HepG2 (cell line): ENCODE measurements at regions not wholly inside any gene's neighbourhood (a gene's known extent, or its start where the extent isn't known, plus 50 kb on each side); places are given as distances from the start of the nearest gene placed in this dataset.

Source experiments
- ATAC-seq: fragments of 200-7000 bp; cut with Tn5 transposase; 3 replicates; pipeline ENCODE4 v1.9.1; 2020; ENCODE audit warnings: mild to moderate bottlenecking, moderate library complexity
- BruUV-seq: library from RNA; stranded (reverse); fragments of 400-500 nt; replicated peaks from 2 replicates; lab custom pipeline; 2021; lab: Mats Ljungman, UMichigan
- CTCF ChIA-PET: fragments of 300-600 bp; formaldehyde crosslinking; extraction: SDS; loops from one replicate; lab custom pipeline; 2021; ENCODE audit warnings: low total read pairs, inconsistent platforms, low intra/inter-chr PET ratio; lab: Yijun Ruan, JAX
- POLR2A ChIA-PET: fragments of 350-600 bp; sonication (Branson Sonifier 250); formaldehyde crosslinking; loops from one replicate; lab custom pipeline; 2020; ENCODE audit warnings: antibody characterized with exemption, inconsistent platforms; lab: Yijun Ruan, JAX
- DNase-seq: peaks from one replicate; pipeline ENCODE4 v3.0.0-alpha.2; 2015; ENCODE audit warnings: low spot score
- FAIRE-seq: peaks from 3 replicates; lab custom pipeline; 2011; peaks lifted over from hg19 to GRCh38; lab: Jason Lieb, UNC
- H2AFZ ChIP-seq: one replicate; pipeline ENCODE4 v1.6.1; 2011; ENCODE audit warnings: low read length, inconsistent platforms
- H3K27ac ChIP-seq: fragments of 300-600 bp; 3 replicates; pipeline ENCODE4 v1.8.0; 2011; ENCODE audit warnings: mixed run types, mild to moderate bottlenecking, mixed read lengths, low read length, inconsistent platforms; ENCODE audit not compliant: insufficient read depth; ENCODE audit errors: extremely low read length
- H3K27me3 ChIP-seq, 2 experiments: fragments of 200-600 bp in 1 of 2; 2 replicates in 1 of 2; 3 replicates in 1 of 2; pipeline versions ENCODE4 v1.6.0 to v1.8.0; 2011; ENCODE audit warnings: low read length in 2 of 2, mild to moderate bottlenecking in 2 of 2, moderate library complexity in 2 of 2, inconsistent platforms in 1 of 2; ENCODE audit not compliant: insufficient read depth in 2 of 2, control insufficient read depth in 1 of 2
- H3K36me3 ChIP-seq, 2 experiments: fragments of 200-600 bp in 1 of 2; replicated peaks in 1 of 2; 2 replicates in 1 of 2; 3 replicates in 1 of 2; pipeline versions ENCODE4 v1.5.1 to v1.8.0; 2011; ENCODE audit warnings: low read length in 2 of 2, inconsistent platforms in 1 of 2; ENCODE audit not compliant: insufficient read depth in 2 of 2, control insufficient read depth in 1 of 2
- H3K4me1 ChIP-seq: 2 replicates; pipeline ENCODE4 v1.5.1; 2012; ENCODE audit warnings: low read length, inconsistent platforms; ENCODE audit not compliant: insufficient read depth
- H3K4me2 ChIP-seq: 2 replicates; pipeline ENCODE4 v1.6.0; 2011; ENCODE audit warnings: low read depth, low read length, inconsistent platforms
- H3K4me3 ChIP-seq, 3 experiments: fragments of 200-600 bp in 1 of 3; sonication (generic), shearing (Covaris generic) in 1 of 3; replicated peaks in 1 of 3; 2 replicates each; pipeline ENCODE4 v1.5.1; 2011 to 2016; ENCODE audit warnings: low read length in 3 of 3, inconsistent platforms in 2 of 3, low read depth in 2 of 3, mild to moderate bottlenecking in 2 of 3, control low read depth in 1 of 3, mixed read lengths in 1 of 3; ENCODE audit not compliant: insufficient read depth in 1 of 3
- H3K79me2 ChIP-seq: one replicate; pipeline ENCODE4 v1.6.1; 2011; ENCODE audit warnings: low read length, inconsistent platforms; ENCODE audit not compliant: insufficient read depth
- H3K9ac ChIP-seq: 2 replicates; pipeline ENCODE4 v1.6.0; 2011; ENCODE audit warnings: mild to moderate bottlenecking, low read depth, low read length, inconsistent platforms; ENCODE audit not compliant: insufficient read depth
- H3K9me3 ChIP-seq: 2 replicates; pipeline ENCODE4 v1.5.1; 2012; ENCODE audit warnings: mild to moderate bottlenecking, low read length
- H4K20me1 ChIP-seq: 2 replicates; pipeline ENCODE4 v1.6.0; 2011; ENCODE audit warnings: inconsistent platforms, mild to moderate bottlenecking, low read length, moderate library complexity; ENCODE audit not compliant: insufficient read depth
- KDM5B ChIP-seq: sonication (generic); formaldehyde crosslinking; IDR thresholded peaks from 2 replicates; pipeline ENCODE4 v1.4.0; 2020; ENCODE audit warnings: missing genetic modification reagents, mild to moderate bottlenecking, borderline replicate concordance
- ZNF264 ChIP-seq: sonication (generic); formaldehyde crosslinking; IDR thresholded peaks from 2 replicates; pipeline ENCODE4 v1.4.0; 2020; ENCODE audit warnings: missing genetic modification reagents
- ZNF276 ChIP-seq: sonication (generic); formaldehyde crosslinking; IDR thresholded peaks from 2 replicates; pipeline ENCODE4 v1.4.0; 2020; ENCODE audit warnings: mild to moderate bottlenecking, low read depth, missing genetic modification reagents
- ZNF816 ChIP-seq: sonication (generic); formaldehyde crosslinking; IDR thresholded peaks from 2 replicates; pipeline ENCODE4 v1.8.0; 2022; ENCODE audit warnings: missing genetic modification reagents, mild to moderate bottlenecking, borderline replicate concordance
- WGBS: methylation state at CpG from one replicate; pipeline ENCODE4 v1.1.6; 2017; ENCODE audit warnings: low lambda C conversion rate; 5-methylcytosine and 5-hydroxymethylcytosine counted together
- in situ Hi-C: cut with HindIII; loops from 2 replicates; pipeline ENCODE4 v1.10.0; 2017; ENCODE audit warnings: low pct_unique_long_range_greater_than_20kb; ENCODE audit not compliant: extremely low pct_ligation_motif_present
- intact Hi-C: fragments of 100-400 bp; cut with micrococcal nuclease; formaldehyde crosslinking; loops from one replicate; pipeline ENCODE4 v1.10.0; 2022; ENCODE audit not compliant: unreplicated experiment
- TF ChIP-seq, protein P1 (sequence below): sonication (generic); formaldehyde crosslinking; IDR thresholded peaks from 2 replicates; pipeline ENCODE4 v1.4.0; 2020; ENCODE audit warnings: missing genetic modification reagents, mild to moderate bottlenecking, borderline replicate concordance
- TF ChIP-seq, protein P2 (sequence below): sonication (generic); formaldehyde crosslinking; IDR thresholded peaks from 2 replicates; pipeline ENCODE4 v1.5.1; 2020; ENCODE audit warnings: missing genetic modification reagents, mild to moderate bottlenecking, borderline replicate concordance

DNA sequence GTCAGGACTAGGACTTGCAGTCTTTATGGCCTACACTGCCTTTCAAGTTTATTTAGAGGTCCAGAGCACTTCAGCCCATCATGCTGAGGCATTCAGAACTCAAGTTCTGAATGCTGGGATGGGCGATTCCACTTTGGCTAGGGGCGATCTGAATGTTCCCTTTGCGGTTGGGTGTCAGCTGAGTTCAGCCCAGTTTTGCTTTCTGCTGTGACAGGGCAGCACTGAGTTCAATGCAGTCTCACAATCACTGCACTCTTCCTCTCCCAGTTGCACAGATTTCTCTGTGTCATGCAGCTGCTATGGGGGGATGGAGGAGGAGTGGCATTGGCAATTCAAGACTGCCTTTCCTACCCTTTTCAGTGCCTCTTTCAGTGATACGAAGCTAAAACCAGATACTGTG, 1232.0 kb upstream of the FAM98A start:
- in situ Hi-C loops, result no loop called here
- H3K27ac ChIP-seq, result no peak overlapping the region
- ATAC-seq (no peak), DNase-seq (no peak), FAIRE-seq (no peak)
- H4K20me1 ChIP-seq, result no peaks in the 10 kb centered on the region
- no peak overlapping the region for H2AFZ ChIP-seq
- TF ChIP-seq ZNF276 (CRISPR knock-in tag), result no peak
- TF ChIP-seq KDM5B (CRISPR knock-in tag), result no peak
- TF ChIP-seq ZNF264 (CRISPR knock-in tag), result no peak
- TF ChIP-seq ZNF816 (CRISPR knock-in tag), result no peak
- TF ChIP-seq, protein P1, sequence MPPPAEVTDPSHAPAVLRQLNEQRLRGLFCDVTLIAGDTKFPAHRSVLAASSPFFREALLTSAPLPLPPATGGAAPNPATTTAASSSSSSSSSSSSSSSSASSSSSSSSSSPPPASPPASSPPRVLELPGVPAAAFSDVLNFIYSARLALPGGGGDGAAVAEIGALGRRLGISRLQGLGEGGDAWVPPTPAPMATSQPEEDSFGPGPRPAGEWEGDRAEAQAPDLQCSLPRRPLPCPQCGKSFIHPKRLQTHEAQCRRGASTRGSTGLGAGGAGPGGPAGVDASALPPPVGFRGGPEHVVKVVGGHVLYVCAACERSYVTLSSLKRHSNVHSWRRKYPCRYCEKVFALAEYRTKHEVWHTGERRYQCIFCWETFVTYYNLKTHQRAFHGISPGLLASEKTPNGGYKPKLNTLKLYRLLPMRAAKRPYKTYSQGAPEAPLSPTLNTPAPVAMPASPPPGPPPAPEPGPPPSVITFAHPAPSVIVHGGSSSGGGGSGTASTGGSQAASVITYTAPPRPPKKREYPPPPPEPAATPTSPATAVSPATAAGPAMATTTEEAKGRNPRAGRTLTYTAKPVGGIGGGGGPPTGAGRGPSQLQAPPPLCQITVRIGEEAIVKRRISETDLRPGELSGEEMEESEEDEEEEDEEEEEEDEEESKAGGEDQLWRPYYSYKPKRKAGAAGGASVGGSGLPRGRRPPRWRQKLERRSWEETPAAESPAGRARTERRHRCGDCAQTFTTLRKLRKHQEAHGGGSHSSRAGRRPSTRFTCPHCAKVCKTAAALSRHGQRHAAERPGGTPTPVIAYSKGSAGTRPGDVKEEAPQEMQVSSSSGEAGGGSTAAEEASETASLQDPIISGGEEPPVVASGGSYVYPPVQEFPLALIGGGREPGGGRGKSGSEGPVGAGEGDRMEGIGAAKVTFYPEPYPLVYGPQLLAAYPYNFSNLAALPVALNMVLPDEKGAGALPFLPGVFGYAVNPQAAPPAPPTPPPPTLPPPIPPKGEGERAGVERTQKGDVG (CRISPR knock-in tag), result no peak
- TF ChIP-seq, protein P2, sequence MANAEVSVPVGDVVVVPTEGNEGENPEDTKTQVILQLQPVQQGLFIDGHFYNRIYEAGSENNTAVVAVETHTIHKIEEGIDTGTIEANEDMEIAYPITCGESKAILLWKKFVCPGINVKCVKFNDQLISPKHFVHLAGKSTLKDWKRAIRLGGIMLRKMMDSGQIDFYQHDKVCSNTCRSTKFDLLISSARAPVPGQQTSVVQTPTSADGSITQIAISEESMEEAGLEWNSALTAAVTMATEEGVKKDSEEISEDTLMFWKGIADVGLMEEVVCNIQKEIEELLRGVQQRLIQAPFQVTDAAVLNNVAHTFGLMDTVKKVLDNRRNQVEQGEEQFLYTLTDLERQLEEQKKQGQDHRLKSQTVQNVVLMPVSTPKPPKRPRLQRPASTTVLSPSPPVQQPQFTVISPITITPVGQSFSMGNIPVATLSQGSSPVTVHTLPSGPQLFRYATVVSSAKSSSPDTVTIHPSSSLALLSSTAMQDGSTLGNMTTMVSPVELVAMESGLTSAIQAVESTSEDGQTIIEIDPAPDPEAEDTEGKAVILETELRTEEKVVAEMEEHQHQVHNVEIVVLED (CRISPR knock-in tag), result no peak
- H3K9me3 ChIP-seq, result peaks cover 60% of the 10 kb centered on the region
- intact Hi-C loops, result no loop called here
- no peaks in the 10 kb centered on the region for H3K27me3 ChIP-seq
- no peaks in the 10 kb centered on the region for H3K79me2 ChIP-seq
- H3K36me3 ChIP-seq, result no peaks in the 10 kb centered on the region
- BruUV-seq, result no TSS peak
- no peak overlapping the region for H3K9ac ChIP-seq
- ChIA-PET CTCF (no interaction called here), POLR2A (no interaction called here)
- no peak overlapping the region for H3K4me2 ChIP-seq
- WGBS, result 0% methylated on average over 4 of the region's 4 CpGs
- H3K4me1 ChIP-seq, result no peaks in the 10 kb centered on the region
- H3K4me3 ChIP-seq, result no peak overlapping the region
